Keratinocyte (primary cell): ENCODE measurements at regions not wholly inside any gene's neighbourhood (a gene's known extent, or its start where the extent isn't known, plus 50 kb on each side); places are given as distances from the start of the nearest gene placed in this dataset.

Experiments used
- EZH2 ChIP-seq: IDR thresholded peaks from one replicate; pipeline ENCODE4 v1.6.1; 2012; ENCODE audit warnings: inconsistent platforms, mild to moderate bottlenecking, low read length, moderate library complexity
- TF ChIP-seq, protein P1 (sequence below), 3 experiments: IDR thresholded peaks in 1 of 3; conservative IDR thresholded peaks in 1 of 3; optimal IDR thresholded peaks in 1 of 3; 2 replicates in 2 of 3; 3 replicates in 1 of 3; pipeline versions ENCODE3 to v1.5.1; 2011; ENCODE audit warnings: low read length in 3 of 3, mild to moderate bottlenecking in 3 of 3, moderate library complexity in 2 of 3, control low read depth in 1 of 3, inconsistent platforms in 1 of 3; ENCODE audit not compliant: insufficient read depth in 2 of 3; ENCODE audit errors: extremely low read depth in 1 of 3

GRCh38 chr6:24010133-24010532, 115.9 kb upstream of the NRSN1 start:
- TF ChIP-seq, protein P1, sequence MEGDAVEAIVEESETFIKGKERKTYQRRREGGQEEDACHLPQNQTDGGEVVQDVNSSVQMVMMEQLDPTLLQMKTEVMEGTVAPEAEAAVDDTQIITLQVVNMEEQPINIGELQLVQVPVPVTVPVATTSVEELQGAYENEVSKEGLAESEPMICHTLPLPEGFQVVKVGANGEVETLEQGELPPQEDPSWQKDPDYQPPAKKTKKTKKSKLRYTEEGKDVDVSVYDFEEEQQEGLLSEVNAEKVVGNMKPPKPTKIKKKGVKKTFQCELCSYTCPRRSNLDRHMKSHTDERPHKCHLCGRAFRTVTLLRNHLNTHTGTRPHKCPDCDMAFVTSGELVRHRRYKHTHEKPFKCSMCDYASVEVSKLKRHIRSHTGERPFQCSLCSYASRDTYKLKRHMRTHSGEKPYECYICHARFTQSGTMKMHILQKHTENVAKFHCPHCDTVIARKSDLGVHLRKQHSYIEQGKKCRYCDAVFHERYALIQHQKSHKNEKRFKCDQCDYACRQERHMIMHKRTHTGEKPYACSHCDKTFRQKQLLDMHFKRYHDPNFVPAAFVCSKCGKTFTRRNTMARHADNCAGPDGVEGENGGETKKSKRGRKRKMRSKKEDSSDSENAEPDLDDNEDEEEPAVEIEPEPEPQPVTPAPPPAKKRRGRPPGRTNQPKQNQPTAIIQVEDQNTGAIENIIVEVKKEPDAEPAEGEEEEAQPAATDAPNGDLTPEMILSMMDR (optimal IDR thresholded peaks at IDR 0.05 in 1 of 3, IDR thresholded peaks at IDR 0.05 in 1 of 3, conservative IDR thresholded peaks at IDR 0.05 in 1 of 3; ENCODE audit: extremely low read depth in 1 of 3, insufficient read depth in 2 of 3, low read length in 3 of 3) = no peak
- no peak for TF ChIP-seq EZH2
